VCaP (cell line): ENCODE measurements at regions not wholly inside any gene's neighbourhood (a gene's known extent, or its start where the extent isn't known, plus 50 kb on each side); places are given as distances from the start of the nearest gene placed in this dataset.

Experiments used
- H3K27ac ChIP-seq: fragments of 450-650 bp; 2 replicates; pipeline ENCODE4 v1.5.1; 2017
- TF ChIP-seq, protein P1 (sequence below): fragments of 450-650 bp; conservative IDR thresholded peaks from 2 replicates; pipeline ENCODE4 v1.5.1; 2017; ENCODE audit warnings: mild to moderate bottlenecking, moderate library complexity

DNA sequence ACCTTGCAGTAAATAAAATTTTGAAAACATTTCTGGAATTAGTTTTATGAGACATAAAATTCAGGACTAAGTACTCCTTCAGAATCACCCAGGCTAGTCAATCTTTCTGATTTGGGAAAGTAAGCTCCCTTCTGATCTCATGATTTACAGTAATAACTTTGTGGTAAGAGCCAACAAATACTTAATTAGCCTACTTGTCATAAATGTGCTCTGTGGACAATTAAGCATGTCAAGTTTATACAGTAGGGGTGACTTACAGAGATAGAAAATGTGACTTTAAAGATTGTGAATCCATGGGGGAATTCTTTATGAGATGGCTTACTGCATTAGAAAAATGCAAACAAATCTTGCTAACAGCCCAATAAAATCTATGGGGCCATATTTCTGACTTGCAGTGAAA lies 616.9 kb upstream of the GHITM start:
- H3K27ac ChIP-seq = no peak overlapping the region
- TF ChIP-seq, protein P1, sequence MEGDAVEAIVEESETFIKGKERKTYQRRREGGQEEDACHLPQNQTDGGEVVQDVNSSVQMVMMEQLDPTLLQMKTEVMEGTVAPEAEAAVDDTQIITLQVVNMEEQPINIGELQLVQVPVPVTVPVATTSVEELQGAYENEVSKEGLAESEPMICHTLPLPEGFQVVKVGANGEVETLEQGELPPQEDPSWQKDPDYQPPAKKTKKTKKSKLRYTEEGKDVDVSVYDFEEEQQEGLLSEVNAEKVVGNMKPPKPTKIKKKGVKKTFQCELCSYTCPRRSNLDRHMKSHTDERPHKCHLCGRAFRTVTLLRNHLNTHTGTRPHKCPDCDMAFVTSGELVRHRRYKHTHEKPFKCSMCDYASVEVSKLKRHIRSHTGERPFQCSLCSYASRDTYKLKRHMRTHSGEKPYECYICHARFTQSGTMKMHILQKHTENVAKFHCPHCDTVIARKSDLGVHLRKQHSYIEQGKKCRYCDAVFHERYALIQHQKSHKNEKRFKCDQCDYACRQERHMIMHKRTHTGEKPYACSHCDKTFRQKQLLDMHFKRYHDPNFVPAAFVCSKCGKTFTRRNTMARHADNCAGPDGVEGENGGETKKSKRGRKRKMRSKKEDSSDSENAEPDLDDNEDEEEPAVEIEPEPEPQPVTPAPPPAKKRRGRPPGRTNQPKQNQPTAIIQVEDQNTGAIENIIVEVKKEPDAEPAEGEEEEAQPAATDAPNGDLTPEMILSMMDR = no peak

- no peak overlapping the region for H3K27ac ChIP-seq
- TF ChIP-seq, protein P1 = no peak
Measured at GRCh38 chr10:83522881-83523386, 616.4 kb upstream of the GHITM start.

DNA sequence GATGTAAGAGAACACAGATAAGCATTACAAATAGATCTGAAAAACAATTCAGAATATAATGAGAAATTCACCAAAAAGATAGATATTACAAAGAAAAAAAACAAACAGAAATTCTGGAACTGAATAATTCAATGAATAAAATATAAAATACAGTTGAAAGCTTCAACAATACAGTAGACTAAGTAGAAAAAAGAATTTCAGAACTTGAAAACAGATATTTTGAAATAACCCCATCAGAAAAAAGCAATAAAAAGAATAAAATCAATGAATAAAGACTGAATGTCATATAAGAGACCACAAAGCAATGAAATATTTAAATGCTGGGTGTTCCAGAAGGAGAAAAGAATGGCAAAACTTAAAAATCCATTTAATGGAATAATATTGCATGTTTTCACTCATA lies 611.4 kb upstream of the GHITM start:
- H3K27ac ChIP-seq = no peak overlapping the region
- TF ChIP-seq, protein P1 = no peak

DNA sequence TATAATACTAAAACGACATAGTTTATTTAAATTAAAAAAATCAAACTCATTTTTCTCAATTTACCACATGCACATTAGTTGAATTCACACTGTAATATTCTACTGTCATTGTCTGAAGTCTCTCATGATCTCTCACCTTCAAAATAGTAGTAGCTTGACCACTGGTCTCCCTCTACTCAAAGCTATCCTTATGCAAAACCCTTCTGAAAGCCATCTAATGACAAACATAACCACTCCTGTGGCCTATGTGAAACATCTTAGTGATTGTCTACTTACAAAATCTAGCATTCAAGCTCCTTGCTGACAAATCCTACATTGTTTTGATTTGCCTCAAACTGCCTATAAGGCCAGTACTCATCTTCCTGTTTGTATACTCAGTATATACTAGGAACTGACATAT lies 606.0 kb upstream of the GHITM start:
- TF ChIP-seq, protein P1 = no peak
- H3K27ac ChIP-seq = no peak overlapping the region

- H3K27ac ChIP-seq = no peak overlapping the region
- TF ChIP-seq, protein P1 = no peak
Measured at GRCh38 chr10:83536426-83536825, 602.9 kb upstream of the GHITM start.

DNA sequence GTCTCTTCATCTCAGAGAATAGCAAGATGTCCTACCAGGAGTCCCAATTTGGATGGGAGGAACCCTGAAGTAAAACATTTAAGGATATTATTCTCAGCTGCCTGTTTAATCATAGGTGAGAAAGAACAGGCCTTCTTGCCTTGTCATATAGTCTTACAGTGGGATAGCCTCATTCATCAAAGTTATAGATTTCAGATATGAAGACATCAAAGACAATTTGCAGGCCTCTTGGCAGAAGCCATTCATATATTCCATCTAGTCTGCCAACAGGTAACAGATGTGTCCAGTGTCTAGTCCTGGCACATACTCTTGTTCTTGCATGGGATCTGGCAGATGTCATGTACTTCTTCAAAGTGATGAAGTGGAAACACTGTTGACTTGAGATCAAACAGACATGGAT lies 601.3 kb upstream of the GHITM start:
- TF ChIP-seq, protein P1 = no peak
- no peak overlapping the region for H3K27ac ChIP-seq

DNA sequence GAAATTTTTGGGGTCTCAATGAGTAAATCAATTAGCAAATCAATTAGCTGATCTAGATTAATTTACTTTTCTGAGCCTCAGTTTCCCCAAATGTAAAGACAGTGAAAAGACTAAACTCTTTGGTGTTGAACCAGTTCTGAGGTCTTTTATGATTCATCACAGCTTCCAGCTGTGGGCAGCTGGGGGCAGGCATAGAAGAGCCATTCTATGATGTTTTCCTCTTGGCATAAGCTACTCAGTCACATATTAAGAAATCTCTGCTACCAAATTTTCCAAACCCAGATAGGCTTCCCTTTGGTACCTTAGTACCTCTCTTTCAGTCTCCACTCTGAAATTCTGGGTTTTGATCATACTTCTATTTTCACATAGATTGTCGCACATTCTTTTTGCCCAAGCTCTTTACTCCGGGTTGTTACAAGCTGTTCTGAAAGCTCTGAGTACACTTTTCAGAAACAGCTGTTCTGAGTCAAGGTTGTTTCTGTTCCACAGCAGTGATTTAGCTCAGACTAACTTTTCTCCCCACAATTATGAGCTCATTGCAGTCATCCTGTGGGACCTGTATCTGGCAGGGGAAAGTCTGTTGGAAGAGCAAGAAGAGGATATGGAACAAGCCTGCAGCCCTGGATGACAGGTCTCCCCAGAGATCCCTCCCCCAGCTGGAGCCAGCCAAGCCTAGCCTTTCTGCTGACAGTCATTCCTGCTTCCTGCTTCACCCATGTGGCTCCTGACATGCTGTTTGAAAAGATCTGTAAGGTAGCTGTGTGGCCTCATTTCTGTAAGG lies 599.6 kb upstream of the GHITM start:
- H3K27ac ChIP-seq = no peak overlapping the region
- TF ChIP-seq, protein P1 = no peak
